ENCODE measurements at regions not wholly inside any gene's neighbourhood (a gene's known extent, or its start where the extent isn't known, plus 50 kb on each side); places are given as distances from the start of the nearest gene placed in this dataset.

- H3K27ac ChIP-seq: peak overlapping the region in 1 of 2 donors; percentile 7
Measured at GRCh38 chr4:112848911-112849310, 200.5 kb upstream of the ANK2 start.

GRCh38 chr4:112852601-112853000 is 196.9 kb upstream of the ANK2 start:
- Histone ChIP-seq H3K4me1 (peaks cover 0 to 16% of the 10 kb centered on the region in 2 donors), H3K27me3 (no peaks in the 10 kb centered on the region), H3K9me3 (no peaks in the 10 kb centered on the region), H3K4me3 (no peak overlapping the region), H3K36me3 (no peaks in the 10 kb centered on the region), H3K27ac (no peak overlapping the region)
- intact Hi-C loops (cut with DNase I): no loop called here
- DNase-seq (ENCODE audit: low spot score in 2 of 2): no peak
- TF ChIP-seq CTCF (IDR thresholded peaks at IDR 0.05): no peak

More at GRCh38 chr4:112848911-112849310, 200.5 kb upstream of the ANK2 start:
- no peak for TF ChIP-seq CTCF (IDR thresholded peaks at IDR 0.05)
- no peak for DNase-seq (ENCODE audit: low spot score in 2 of 2)
- Histone ChIP-seq H3K36me3 (no peaks in the 10 kb centered on the region), H3K4me3 (no peak overlapping the region), H3K4me1 (peaks cover 0 to 8% of the 10 kb centered on the region in 2 donors), H3K9me3 (no peaks in the 10 kb centered on the region), H3K27me3 (no peaks in the 10 kb centered on the region)
- intact Hi-C loops (cut with DNase I): no loop called here

- Histone ChIP-seq H3K4me1 (peaks cover 0 to 10% of the 10 kb centered on the region in 2 donors), H3K27me3 (no peaks in the 10 kb centered on the region), H3K4me3 (no peak overlapping the region), H3K9me3 (no peaks in the 10 kb centered on the region), H3K36me3 (no peaks in the 10 kb centered on the region), H3K27ac (no peak overlapping the region)
- TF ChIP-seq CTCF (IDR thresholded peaks at IDR 0.05): peak in 2 of 3 experiments; percentile 18 to 31
- no peak for DNase-seq (ENCODE audit: low spot score in 2 of 2)
- intact Hi-C loops (cut with DNase I): no loop called here
Measured at GRCh38 chr4:112853662-112854256, 195.7 kb upstream of the ANK2 start.

DNA sequence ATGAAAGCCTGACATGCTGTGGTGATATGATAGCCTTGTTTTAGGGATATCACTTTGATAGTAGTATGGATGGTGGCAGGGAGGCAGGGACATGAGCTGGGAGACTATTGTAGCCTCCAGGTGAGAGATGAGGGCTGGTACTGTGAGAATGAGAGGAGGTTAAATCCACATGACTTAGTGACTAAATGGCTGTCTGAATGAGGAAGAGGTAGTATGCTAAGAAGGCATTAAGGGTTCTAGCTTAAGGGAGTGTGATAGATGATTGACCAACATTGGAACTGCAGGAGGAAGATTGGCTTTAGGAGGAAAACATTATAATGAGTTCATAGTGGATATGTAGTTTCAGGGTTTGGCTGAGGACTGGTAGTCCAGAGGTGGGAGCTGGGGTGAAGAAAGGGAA is 195.0 kb upstream of the ANK2 start:
- DNase-seq (ENCODE audit: low spot score in 2 of 2): no peak
- H3K4me3 ChIP-seq: no peak overlapping the region
- no peaks in the 10 kb centered on the region for H3K36me3 ChIP-seq
- no peak overlapping the region for H3K27ac ChIP-seq
- no peaks in the 10 kb centered on the region for H3K27me3 ChIP-seq
- TF ChIP-seq CTCF (IDR thresholded peaks at IDR 0.05): no peak
- H3K4me1 ChIP-seq: peaks cover 0 to 8% of the 10 kb centered on the region in 2 donors
- intact Hi-C loops (cut with DNase I): no loop called here
- H3K9me3 ChIP-seq: no peaks in the 10 kb centered on the region

- TF ChIP-seq CTCF (IDR thresholded peaks at IDR 0.05): no peak
- intact Hi-C loops (cut with DNase I): loop anchor here (5.0 kb wide), 2 partner anchors 67 to 82 kb away; no protein-coding TSS in a partner anchor
- no peaks in the 10 kb centered on the region for H3K27me3 ChIP-seq
- H3K9me3 ChIP-seq: no peaks in the 10 kb centered on the region
- H3K27ac ChIP-seq: no peak overlapping the region
- no peak for DNase-seq (ENCODE audit: low spot score in 2 of 2)
- no peak overlapping the region for H3K4me3 ChIP-seq
- peaks cover 0 to 8% of the 10 kb centered on the region in 2 donors for H3K4me1 ChIP-seq
- no peaks in the 10 kb centered on the region for H3K36me3 ChIP-seq
Measured at GRCh38 chr4:112855058-112855457, 194.4 kb upstream of the ANK2 start.
